WTC11 (cell line): ENCODE measurements at regions not wholly inside any gene's neighbourhood (a gene's known extent, or its start where the extent isn't known, plus 50 kb on each side); places are given as distances from the start of the nearest gene placed in this dataset.

Experiments
- ATAC-seq: fragments of 200-7000 bp; cut with Tn5 transposase; 2 replicates; pipeline ENCODE4 v1.10.0; 2021; ENCODE audit warnings: mild to moderate bottlenecking, moderate library complexity
- CTCF ChIA-PET: fragments of 300-600 bp; sonication (Branson Sonifier 250); formaldehyde crosslinking; loops from one replicate; lab custom pipeline; 2021; ENCODE audit warnings: antibody characterized with exemption; lab: Charles Lee
- POLR2A ChIA-PET: fragments of 350-600 bp; sonication (Branson Sonifier 250); formaldehyde crosslinking; loops from one replicate; lab custom pipeline; 2021; ENCODE audit warnings: antibody characterized with exemption; lab: Charles Lee
- DNase-seq: peaks from one replicate; pipeline ENCODE4 v3.0.0; 2021; ENCODE audit warnings: low spot score
- H3K27ac Mint-ChIP-seq: 2 replicates; pipeline ENCODE4 v1.8.0; 2021; ENCODE audit warnings: mixed read lengths
- H3K27me3 Mint-ChIP-seq: 2 replicates; pipeline ENCODE4 v1.8.0; 2021; ENCODE audit warnings: low read depth, mild to moderate bottlenecking, moderate library complexity, mixed read lengths
- H3K36me3 Mint-ChIP-seq: 2 replicates; pipeline ENCODE4 v1.8.0; 2021; ENCODE audit warnings: mixed read lengths
- H3K4me1 Mint-ChIP-seq: 2 replicates; pipeline ENCODE4 v1.8.0; 2022; ENCODE audit warnings: mixed read lengths
- H3K4me3 Mint-ChIP-seq: 2 replicates; pipeline ENCODE4 v1.8.0; 2021; ENCODE audit warnings: mild to moderate bottlenecking, moderate library complexity, mixed read lengths
- H3K9me3 Mint-ChIP-seq: 2 replicates; pipeline ENCODE4 v1.8.0; 2021; ENCODE audit warnings: mixed read lengths
- CREM ChIP-seq: sonication (generic); formaldehyde crosslinking; IDR thresholded peaks from 2 replicates; pipeline ENCODE4 v1.8.1; 2022; ENCODE audit warnings: mild to moderate bottlenecking, missing genetic modification reagents, moderate library complexity
- FOXJ3 ChIP-seq: sonication (generic); formaldehyde crosslinking; IDR thresholded peaks from 2 replicates; pipeline ENCODE4 v1.9.0; 2021; ENCODE audit warnings: missing genetic modification reagents, mild to moderate bottlenecking, borderline replicate concordance
- FOXP1 ChIP-seq: sonication (generic); formaldehyde crosslinking; IDR thresholded peaks from 2 replicates; pipeline ENCODE4 v1.8.0; 2022; ENCODE audit warnings: missing genetic modification reagents, mild to moderate bottlenecking, moderate library complexity, borderline replicate concordance
- HMGA2 ChIP-seq: fragments of 250-450 bp; sonication (Bioruptor Pico); IDR thresholded peaks from 2 replicates; pipeline ENCODE4 v1.4.0; 2021; ENCODE audit warnings: mild to moderate bottlenecking, moderate library complexity
- NFYB ChIP-seq: sonication (generic); formaldehyde crosslinking; conservative IDR thresholded peaks from 2 replicates; pipeline ENCODE4 v1.8.0; 2022; ENCODE audit warnings: low read depth, missing genetic modification reagents
- NR2C2 ChIP-seq: sonication (generic); formaldehyde crosslinking; IDR thresholded peaks from 2 replicates; pipeline ENCODE4 v1.8.0; 2022; ENCODE audit warnings: mild to moderate bottlenecking, missing genetic modification reagents
- SMAD3 ChIP-seq: sonication (generic); formaldehyde crosslinking; IDR thresholded peaks from 2 replicates; pipeline ENCODE4 v1.8.0; 2022; ENCODE audit warnings: missing genetic modification reagents, mild to moderate bottlenecking, borderline replicate concordance
- SP1 ChIP-seq: sonication (generic); formaldehyde crosslinking; conservative IDR thresholded peaks from 2 replicates; pipeline ENCODE4 v1.8.1; 2022; ENCODE audit warnings: missing genetic modification reagents
- TEAD4 ChIP-seq: sonication (generic); formaldehyde crosslinking; IDR thresholded peaks from 2 replicates; pipeline ENCODE4 v1.8.0; 2022; ENCODE audit warnings: mild to moderate bottlenecking, missing genetic modification reagents
- ZBTB43 ChIP-seq: sonication (generic); formaldehyde crosslinking; IDR thresholded peaks from 2 replicates; pipeline ENCODE4 v1.8.1; 2023; ENCODE audit warnings: mild to moderate bottlenecking, missing genetic modification reagents
- ZNF317 ChIP-seq: sonication (generic); formaldehyde crosslinking; IDR thresholded peaks from 2 replicates; pipeline ENCODE4 v1.8.1; 2023; ENCODE audit warnings: low read depth, mild to moderate bottlenecking, moderate library complexity, missing genetic modification reagents, borderline replicate concordance
- TF ChIP-seq, protein P1 (sequence below): sonication (generic); formaldehyde crosslinking; IDR thresholded peaks from 2 replicates; pipeline ENCODE4 v1.8.0; 2022; ENCODE audit warnings: mild to moderate bottlenecking, missing genetic modification reagents
- TF ChIP-seq, protein P2 (sequence below): sonication (generic); formaldehyde crosslinking; IDR thresholded peaks from 2 replicates; pipeline ENCODE4 v1.8.0; 2022; ENCODE audit warnings: mild to moderate bottlenecking, missing genetic modification reagents
- TF ChIP-seq, protein P3 (sequence below): fragments of 250-450 bp; sonication (Bioruptor Pico); conservative IDR thresholded peaks from 2 replicates; pipeline ENCODE4 v1.9.0; 2021; ENCODE audit warnings: mild to moderate bottlenecking
- TF ChIP-seq, protein P4 (sequence below): fragments of 250-450 bp; sonication (Bioruptor Pico); IDR thresholded peaks from 2 replicates; pipeline ENCODE4 v1.9.0; 2021; ENCODE audit warnings: mild to moderate bottlenecking
- TF ChIP-seq, protein P5 (sequence below): sonication (generic); formaldehyde crosslinking; IDR thresholded peaks from 2 replicates; pipeline ENCODE4 v1.8.0; 2023; ENCODE audit warnings: missing genetic modification reagents, mild to moderate bottlenecking, borderline replicate concordance

DNA sequence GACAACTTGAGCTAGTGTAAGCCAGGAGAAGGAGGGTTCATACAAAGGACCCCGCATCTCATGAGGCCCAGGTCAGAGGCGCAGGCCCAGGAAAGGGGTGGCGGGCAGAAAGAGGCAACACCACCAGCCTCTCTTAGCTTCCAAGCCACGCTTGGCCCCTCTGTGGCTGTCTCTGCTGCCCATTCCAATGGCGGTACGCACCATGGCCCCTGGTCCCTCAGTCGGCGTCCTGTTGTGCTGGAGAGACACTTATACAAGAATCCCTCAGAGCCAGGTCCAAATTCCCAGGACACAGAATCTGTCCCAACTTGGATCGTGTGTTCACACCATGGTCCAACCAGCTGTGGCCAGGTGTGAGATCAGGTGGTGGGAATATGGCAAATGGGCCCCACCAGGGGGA lies 127.0 kb upstream of the CDH4 start (continued):
- TF ChIP-seq, protein P1, sequence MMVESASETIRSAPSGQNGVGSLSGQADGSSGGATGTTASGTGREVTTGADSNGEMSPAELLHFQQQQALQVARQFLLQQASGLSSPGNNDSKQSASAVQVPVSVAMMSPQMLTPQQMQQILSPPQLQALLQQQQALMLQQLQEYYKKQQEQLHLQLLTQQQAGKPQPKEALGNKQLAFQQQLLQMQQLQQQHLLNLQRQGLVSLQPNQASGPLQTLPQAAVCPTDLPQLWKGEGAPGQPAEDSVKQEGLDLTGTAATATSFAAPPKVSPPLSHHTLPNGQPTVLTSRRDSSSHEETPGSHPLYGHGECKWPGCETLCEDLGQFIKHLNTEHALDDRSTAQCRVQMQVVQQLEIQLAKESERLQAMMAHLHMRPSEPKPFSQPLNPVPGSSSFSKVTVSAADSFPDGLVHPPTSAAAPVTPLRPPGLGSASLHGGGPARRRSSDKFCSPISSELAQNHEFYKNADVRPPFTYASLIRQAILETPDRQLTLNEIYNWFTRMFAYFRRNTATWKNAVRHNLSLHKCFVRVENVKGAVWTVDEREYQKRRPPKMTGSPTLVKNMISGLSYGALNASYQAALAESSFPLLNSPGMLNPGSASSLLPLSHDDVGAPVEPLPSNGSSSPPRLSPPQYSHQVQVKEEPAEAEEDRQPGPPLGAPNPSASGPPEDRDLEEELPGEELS (CRISPR knock-in tag) = no peak
- TF ChIP-seq, protein P2, sequence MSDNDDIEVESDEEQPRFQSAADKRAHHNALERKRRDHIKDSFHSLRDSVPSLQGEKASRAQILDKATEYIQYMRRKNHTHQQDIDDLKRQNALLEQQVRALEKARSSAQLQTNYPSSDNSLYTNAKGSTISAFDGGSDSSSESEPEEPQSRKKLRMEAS (CRISPR knock-in tag) = no peak
- TF ChIP-seq ZBTB43 (CRISPR knock-in tag) = no peak
- no peak for TF ChIP-seq ZNF317

DNA sequence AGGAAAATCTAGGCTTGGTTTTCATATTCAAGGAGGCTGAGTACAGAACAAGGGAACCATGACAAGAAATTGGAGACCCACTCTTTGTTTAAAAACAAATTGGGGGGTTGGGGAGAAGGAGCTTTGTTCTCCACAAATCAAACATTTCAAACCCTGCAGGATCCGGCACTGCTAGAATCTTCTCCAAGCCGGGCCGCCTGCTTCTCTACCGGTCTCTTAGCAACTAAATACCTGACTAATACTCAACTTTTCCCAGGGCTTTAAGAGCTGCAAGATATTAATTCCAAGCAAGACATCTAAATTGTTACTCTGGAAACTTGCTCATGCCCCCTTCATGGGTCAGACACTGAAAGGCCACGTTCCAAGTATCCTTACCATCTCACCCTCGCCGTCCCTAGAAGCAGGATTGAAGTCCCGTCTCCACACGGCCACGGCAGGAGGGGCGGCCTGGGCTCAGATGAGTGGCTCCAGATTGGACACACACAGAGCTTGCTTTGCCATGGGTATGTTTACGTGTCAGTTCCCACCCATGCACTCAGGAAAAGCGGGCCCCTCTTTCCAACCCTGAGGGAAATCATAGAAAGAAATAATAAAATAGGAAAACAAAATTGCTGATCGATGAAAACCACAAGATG lies 126.4 kb upstream of the CDH4 start:
- peaks cover 58% of the 10 kb centered on the region for H3K27me3 Mint-ChIP-seq
- peaks cover 4% of the 10 kb centered on the region for H3K4me1 Mint-ChIP-seq
- no peak for ATAC-seq

DNA sequence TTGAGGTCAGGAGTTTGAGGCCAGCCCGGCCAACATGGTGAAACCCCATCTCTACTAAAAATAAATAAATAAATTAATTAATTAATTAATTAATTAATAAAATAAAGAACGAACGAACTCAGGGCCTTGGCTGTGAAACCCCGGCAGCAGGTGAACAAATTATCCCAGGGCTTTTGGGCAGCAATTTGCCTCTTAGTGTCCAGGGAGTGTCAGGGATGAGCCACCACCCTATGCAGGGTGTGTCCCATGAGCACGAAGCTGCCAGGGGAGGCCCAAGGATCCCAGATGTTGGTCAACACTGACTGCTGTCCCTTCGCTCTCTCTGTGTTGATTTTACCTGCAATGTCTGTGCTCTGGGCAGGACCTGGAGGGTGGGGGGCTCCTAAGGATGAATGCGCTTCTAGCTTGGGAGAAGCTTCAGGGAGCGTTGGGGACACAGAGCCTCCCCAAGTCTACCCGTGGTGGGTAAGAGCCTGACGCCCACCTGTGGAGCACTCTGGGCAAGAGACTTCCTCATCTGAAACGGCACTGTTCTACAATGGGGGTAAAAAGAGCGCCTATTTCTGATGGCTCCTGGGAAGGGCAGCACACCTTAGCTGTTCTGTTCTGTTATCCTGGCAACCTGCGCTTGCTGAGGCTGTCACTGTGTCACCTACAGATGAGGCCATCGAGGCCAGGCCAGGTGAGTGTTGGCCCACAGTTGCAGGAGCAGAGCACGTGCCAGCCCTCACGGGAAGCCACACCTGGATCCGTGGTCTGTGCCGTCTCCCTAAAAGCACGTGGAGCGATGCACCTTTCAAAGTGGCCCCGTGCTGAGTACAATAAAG lies 125.5 kb upstream of the CDH4 start:
- no peak overlapping the region for H3K27ac Mint-ChIP-seq
- CTCF ChIA-PET = no interaction called here

More for the DNA sequence above, 126.4 kb upstream of the CDH4 start:
- Mint-ChIP-seq H3K36me3 (peaks cover 9% of the 10 kb centered on the region), H3K27ac (no peak overlapping the region), H3K9me3 (peaks cover 9% of the 10 kb centered on the region), H3K4me3 (no peak overlapping the region)
- ChIA-PET CTCF (no interaction called here), POLR2A (no interaction called here)
- TF ChIP-seq FOXJ3 (CRISPR knock-in tag) (no peak), CREM (no peak)
- TF ChIP-seq, protein P3, sequence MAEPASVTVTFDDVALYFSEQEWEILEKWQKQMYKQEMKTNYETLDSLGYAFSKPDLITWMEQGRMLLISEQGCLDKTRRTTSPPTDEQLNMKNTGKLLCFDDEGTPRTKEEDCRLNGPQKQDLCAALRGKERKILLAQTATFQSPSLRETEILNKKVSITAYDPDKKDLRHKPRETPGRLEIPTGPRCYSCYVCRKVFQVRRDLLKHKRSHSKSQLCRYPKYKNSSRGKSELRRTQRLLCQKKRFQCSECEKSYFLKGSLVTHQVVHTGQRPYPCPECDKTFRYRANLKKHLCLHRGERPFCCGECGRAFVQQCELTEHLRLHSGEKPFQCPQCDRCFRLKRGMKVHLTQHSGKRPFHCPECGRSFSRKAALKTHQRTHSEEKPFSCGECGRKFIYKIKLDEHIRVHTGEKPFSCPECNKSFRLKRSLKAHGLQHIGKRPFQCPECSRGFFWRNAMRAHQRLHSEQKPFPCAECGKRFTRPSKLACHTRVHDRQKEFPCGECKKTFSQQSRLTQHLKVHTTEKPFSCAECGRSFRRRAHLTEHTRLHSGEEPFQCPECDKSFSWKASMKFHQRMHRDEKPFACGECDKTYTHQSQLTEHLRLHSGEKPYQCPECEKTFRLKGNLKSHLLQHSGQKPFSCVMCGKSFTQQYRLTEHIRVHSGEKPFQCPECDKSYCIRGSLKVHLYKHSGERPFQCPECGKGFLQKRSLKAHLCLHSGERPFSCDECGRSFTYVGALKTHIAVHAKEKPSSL (CRISPR knock-in tag) = no peak
- DNase-seq = no peak

DNA sequence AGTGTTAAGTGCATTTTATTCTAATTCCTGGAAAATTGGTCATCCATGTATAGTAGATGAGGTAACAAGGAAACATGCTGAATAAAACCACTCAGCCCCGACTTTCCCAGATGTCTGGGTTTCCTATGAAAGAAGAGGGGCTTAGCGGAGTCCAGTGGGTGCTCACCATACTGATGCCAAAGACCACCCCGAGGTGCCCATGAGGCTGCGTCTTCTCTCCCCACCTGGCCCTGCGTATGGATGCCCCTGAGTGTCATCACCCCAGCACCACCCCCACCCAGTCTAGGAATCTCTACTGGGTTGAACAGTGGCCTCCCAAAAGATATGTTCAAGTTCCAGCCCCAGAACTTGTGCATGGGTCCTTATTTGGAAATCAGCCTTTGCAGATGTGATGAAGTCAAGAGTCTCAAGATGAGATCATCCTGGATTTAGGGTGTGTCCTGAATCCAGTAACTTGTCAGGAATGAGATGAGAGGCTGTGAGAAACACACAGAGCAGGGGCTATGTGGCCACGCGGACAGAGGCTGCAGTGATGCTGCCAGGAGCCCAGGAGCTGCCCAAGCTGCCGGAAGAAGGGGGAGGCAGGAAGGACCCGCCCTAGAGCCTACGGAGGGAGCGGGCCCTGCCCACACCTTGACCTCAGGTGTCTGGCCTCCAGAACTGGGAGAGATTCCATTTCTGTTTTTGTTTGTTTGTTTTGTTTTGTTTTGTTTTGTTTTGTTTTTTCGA lies 124.6 kb upstream of the CDH4 start:
- no peak overlapping the region for H3K4me3 Mint-ChIP-seq
- H3K9me3 Mint-ChIP-seq = peaks cover 6% of the 10 kb centered on the region; the same call in 1 of the 2 replicates
- peaks cover 67% of the 10 kb centered on the region for H3K27me3 Mint-ChIP-seq
- POLR2A ChIA-PET = no interaction called here
- no peak for TF ChIP-seq SMAD3 (CRISPR knock-in tag)
- no peak for TF ChIP-seq NFYB
- no peak for TF ChIP-seq NR2C2 (CRISPR knock-in tag)
- TF ChIP-seq FOXP1 = no peak
- no peak for TF ChIP-seq TEAD4 (CRISPR knock-in tag)
- TF ChIP-seq, protein P4, sequence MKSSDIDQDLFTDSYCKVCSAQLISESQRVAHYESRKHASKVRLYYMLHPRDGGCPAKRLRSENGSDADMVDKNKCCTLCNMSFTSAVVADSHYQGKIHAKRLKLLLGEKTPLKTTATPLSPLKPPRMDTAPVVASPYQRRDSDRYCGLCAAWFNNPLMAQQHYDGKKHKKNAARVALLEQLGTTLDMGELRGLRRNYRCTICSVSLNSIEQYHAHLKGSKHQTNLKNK (CRISPR knock-in tag) = no peak
- no peak for TF ChIP-seq SP1 (CRISPR knock-in tag)
- TF ChIP-seq, protein P5, sequence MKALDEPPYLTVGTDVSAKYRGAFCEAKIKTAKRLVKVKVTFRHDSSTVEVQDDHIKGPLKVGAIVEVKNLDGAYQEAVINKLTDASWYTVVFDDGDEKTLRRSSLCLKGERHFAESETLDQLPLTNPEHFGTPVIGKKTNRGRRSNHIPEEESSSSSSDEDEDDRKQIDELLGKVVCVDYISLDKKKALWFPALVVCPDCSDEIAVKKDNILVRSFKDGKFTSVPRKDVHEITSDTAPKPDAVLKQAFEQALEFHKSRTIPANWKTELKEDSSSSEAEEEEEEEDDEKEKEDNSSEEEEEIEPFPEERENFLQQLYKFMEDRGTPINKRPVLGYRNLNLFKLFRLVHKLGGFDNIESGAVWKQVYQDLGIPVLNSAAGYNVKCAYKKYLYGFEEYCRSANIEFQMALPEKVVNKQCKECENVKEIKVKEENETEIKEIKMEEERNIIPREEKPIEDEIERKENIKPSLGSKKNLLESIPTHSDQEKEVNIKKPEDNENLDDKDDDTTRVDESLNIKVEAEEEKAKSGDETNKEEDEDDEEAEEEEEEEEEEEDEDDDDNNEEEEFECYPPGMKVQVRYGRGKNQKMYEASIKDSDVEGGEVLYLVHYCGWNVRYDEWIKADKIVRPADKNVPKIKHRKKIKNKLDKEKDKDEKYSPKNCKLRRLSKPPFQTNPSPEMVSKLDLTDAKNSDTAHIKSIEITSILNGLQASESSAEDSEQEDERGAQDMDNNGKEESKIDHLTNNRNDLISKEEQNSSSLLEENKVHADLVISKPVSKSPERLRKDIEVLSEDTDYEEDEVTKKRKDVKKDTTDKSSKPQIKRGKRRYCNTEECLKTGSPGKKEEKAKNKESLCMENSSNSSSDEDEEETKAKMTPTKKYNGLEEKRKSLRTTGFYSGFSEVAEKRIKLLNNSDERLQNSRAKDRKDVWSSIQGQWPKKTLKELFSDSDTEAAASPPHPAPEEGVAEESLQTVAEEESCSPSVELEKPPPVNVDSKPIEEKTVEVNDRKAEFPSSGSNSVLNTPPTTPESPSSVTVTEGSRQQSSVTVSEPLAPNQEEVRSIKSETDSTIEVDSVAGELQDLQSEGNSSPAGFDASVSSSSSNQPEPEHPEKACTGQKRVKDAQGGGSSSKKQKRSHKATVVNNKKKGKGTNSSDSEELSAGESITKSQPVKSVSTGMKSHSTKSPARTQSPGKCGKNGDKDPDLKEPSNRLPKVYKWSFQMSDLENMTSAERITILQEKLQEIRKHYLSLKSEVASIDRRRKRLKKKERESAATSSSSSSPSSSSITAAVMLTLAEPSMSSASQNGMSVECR (CRISPR knock-in tag) = no peak
- no peak for ATAC-seq
- CTCF ChIA-PET = no interaction called here
- peaks cover 5% of the 10 kb centered on the region for H3K36me3 Mint-ChIP-seq
- H3K27ac Mint-ChIP-seq = no peak overlapping the region
- no peak for DNase-seq
- no peaks in the 10 kb centered on the region for H3K4me1 Mint-ChIP-seq

More for the DNA sequence above, 125.5 kb upstream of the CDH4 start:
- Mint-ChIP-seq H3K4me3 (no peak overlapping the region), H3K4me1 (no peaks in the 10 kb centered on the region), H3K36me3 (peaks cover 9% of the 10 kb centered on the region), H3K27me3 (peaks cover 63% of the 10 kb centered on the region), H3K9me3 (peaks cover 9% of the 10 kb centered on the region)
- ATAC-seq (no peak), DNase-seq (no peak)
- POLR2A ChIA-PET = no interaction called here
- peak; percentile 82 for TF ChIP-seq HMGA2
- no peak for TF ChIP-seq NFYB
